IPS-15b (cell line): ENCODE measurements at regions not wholly inside any gene's neighbourhood (a gene's known extent, or its start where the extent isn't known, plus 50 kb on each side); places are given as distances from the start of the nearest gene placed in this dataset.

ENCODE experiments used
- H3K27me3 ChIP-seq: one replicate; pipeline ENCODE4 v1.6.1; 2013; ENCODE audit warnings: low read length; ENCODE audit not compliant: control insufficient read depth, insufficient read depth
- H3K36me3 ChIP-seq: one replicate; pipeline ENCODE4 v1.6.1; 2013; ENCODE audit warnings: low read length; ENCODE audit not compliant: control insufficient read depth, insufficient read depth
- H3K4me1 ChIP-seq: one replicate; pipeline ENCODE4 v1.6.1; 2013; ENCODE audit warnings: mild to moderate bottlenecking, low read length; ENCODE audit not compliant: control insufficient read depth, insufficient read depth
- H3K4me3 ChIP-seq: one replicate; pipeline ENCODE4 v1.5.1; 2013; ENCODE audit warnings: low read depth, low read length
- H3K9ac ChIP-seq: one replicate; pipeline ENCODE4 v1.6.1; 2013; ENCODE audit warnings: low read depth, mild to moderate bottlenecking, low read length
- H3K9me3 ChIP-seq: one replicate; pipeline ENCODE4 v1.6.1; 2013; ENCODE audit warnings: mild to moderate bottlenecking, low read length; ENCODE audit not compliant: control insufficient read depth, insufficient read depth

GRCh38 chr5:171702135-171702770 is 83.4 kb upstream of the SMIM23 start:
- H3K9ac ChIP-seq = no peak overlapping the region
- H3K9me3 ChIP-seq = no peaks in the 10 kb centered on the region
- H3K27me3 ChIP-seq = no peaks in the 10 kb centered on the region
- H3K4me1 ChIP-seq = no peaks in the 10 kb centered on the region
- no peaks in the 10 kb centered on the region for H3K36me3 ChIP-seq
- no peak overlapping the region for H3K4me3 ChIP-seq

- Histone ChIP-seq H3K4me3 (no peak overlapping the region), H3K36me3 (no peaks in the 10 kb centered on the region), H3K4me1 (no peaks in the 10 kb centered on the region), H3K27me3 (no peaks in the 10 kb centered on the region), H3K9ac (no peak overlapping the region), H3K9me3 (no peaks in the 10 kb centered on the region)
Measured at GRCh38 chr5:171703146-171703545, 82.5 kb upstream of the SMIM23 start.

DNA sequence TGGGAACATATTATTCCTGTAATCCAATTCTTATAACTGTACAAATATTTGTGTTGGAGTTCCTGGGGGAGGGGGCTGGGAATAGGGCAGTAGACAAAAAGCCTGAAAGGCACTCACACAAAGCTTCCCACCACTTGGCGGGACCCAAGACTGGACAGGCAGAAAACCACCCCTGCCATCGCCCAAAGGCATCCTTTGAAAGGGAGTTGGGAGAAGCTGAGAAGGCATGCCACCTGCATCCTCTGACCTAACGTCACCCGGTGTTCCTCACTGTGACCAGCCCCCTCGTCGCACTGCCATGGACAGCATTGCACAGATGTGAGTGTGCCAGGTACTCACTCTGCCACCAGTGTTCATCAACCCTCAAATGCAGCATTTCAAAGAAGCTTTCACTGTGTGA is 80.6 kb upstream of the SMIM23 start:
- H3K9ac ChIP-seq = no peak overlapping the region
- no peak overlapping the region for H3K4me3 ChIP-seq
- H3K4me1 ChIP-seq = no peaks in the 10 kb centered on the region
- no peaks in the 10 kb centered on the region for H3K9me3 ChIP-seq
- no peaks in the 10 kb centered on the region for H3K36me3 ChIP-seq
- H3K27me3 ChIP-seq = no peaks in the 10 kb centered on the region

- no peak overlapping the region for H3K9ac ChIP-seq
- H3K36me3 ChIP-seq = no peaks in the 10 kb centered on the region
- no peaks in the 10 kb centered on the region for H3K27me3 ChIP-seq
- no peaks in the 10 kb centered on the region for H3K4me1 ChIP-seq
- no peak overlapping the region for H3K4me3 ChIP-seq
- no peaks in the 10 kb centered on the region for H3K9me3 ChIP-seq
Measured at GRCh38 chr5:171705830-171706468, 79.7 kb upstream of the SMIM23 start.

DNA sequence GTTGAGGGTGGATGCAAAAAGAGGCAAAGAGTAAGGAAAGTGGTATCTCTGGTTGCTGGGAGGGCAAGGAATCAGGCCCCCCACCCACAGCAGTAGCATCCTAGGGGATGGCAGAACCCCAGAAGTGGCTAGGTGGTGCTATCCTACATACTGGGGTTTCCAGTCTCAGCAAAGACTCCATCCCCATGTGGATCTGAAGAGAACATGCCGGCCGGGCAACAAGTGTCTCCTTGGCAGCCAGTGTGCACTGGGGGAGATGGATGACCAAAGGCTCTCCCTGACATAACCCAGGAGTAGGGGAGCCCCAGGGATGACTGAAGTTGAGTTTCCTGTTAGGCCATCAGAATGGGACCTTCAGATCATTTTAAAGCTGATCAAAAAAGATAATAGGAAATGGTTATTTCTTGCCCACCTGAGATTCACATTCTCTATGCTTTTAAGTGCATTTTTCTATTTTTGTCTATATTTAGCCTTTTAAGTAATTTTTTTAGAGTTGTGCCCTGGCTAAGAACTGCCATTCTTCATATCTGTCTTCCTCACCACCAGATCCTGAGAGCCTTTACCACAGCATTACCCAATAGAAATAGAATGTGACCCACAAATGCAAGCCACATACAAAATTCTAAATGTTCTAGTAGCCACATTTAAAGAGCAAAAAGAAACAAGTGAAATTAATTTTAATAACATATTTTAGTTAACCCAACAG is 78.7 kb upstream of the SMIM23 start:
- Histone ChIP-seq H3K36me3 (no peaks in the 10 kb centered on the region), H3K4me1 (no peaks in the 10 kb centered on the region), H3K4me3 (no peak overlapping the region), H3K27me3 (no peaks in the 10 kb centered on the region), H3K9me3 (no peaks in the 10 kb centered on the region), H3K9ac (no peak overlapping the region)

- Histone ChIP-seq H3K9me3 (no peaks in the 10 kb centered on the region), H3K9ac (no peak overlapping the region), H3K36me3 (no peaks in the 10 kb centered on the region), H3K4me3 (no peak overlapping the region), H3K4me1 (no peaks in the 10 kb centered on the region), H3K27me3 (no peaks in the 10 kb centered on the region)
Measured at GRCh38 chr5:171707442-171707792, 78.2 kb upstream of the SMIM23 start.

DNA sequence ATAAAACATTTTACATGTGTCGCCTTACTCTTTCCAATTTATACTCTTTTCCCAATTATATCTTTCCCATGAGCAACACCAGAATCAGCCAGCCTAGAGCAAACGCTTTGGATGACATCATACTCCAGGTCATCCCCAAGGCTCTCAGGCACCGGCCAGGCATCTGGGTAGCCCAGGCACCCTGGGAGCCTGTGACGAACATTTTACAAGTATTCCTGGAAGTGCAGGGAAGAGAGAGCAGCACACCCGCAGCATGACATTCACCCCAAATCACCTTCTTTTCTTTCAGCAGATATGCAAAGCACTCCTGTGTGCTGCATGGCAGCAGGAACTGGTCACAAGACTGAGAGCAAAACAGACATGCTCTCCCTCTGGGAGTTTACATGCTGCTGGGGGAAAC is 75.7 kb upstream of the SMIM23 start:
- no peaks in the 10 kb centered on the region for H3K36me3 ChIP-seq
- H3K9ac ChIP-seq = no peak overlapping the region
- H3K4me1 ChIP-seq = no peaks in the 10 kb centered on the region
- H3K27me3 ChIP-seq = no peaks in the 10 kb centered on the region
- H3K9me3 ChIP-seq = no peaks in the 10 kb centered on the region
- H3K4me3 ChIP-seq = no peak overlapping the region

- H3K4me3 ChIP-seq = no peak overlapping the region
- no peak overlapping the region for H3K9ac ChIP-seq
- H3K36me3 ChIP-seq = no peaks in the 10 kb centered on the region
- no peaks in the 10 kb centered on the region for H3K27me3 ChIP-seq
- no peaks in the 10 kb centered on the region for H3K4me1 ChIP-seq
- H3K9me3 ChIP-seq = no peaks in the 10 kb centered on the region
Measured at GRCh38 chr5:171710451-171711024, 75.1 kb upstream of the SMIM23 start.

- H3K9me3 ChIP-seq = no peaks in the 10 kb centered on the region
- H3K36me3 ChIP-seq = no peaks in the 10 kb centered on the region
Measured at GRCh38 chr5:171711571-171711970, 74.0 kb upstream of the SMIM23 start.

DNA sequence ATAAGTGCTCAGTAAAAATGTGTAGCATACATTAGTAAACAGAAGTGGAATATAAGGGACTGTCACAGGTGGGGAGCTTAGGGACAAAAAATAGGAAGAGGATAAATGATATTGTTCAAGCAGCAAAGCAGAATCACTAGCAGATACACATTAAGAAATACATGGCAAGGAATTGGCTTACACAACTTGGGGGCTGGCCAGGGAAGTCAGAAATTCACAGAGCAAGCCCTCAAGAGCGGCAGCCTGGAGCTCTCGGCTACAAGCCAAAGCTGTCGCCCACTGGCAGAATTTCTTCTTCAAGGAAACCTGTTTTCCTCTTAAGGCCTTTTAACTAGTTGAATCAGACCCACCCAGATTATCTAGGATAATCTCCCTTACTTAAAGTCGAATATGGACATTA is 73.0 kb upstream of the SMIM23 start:
- Histone ChIP-seq H3K9me3 (no peaks in the 10 kb centered on the region), H3K4me1 (no peaks in the 10 kb centered on the region), H3K4me3 (no peak overlapping the region), H3K36me3 (no peaks in the 10 kb centered on the region), H3K27me3 (no peaks in the 10 kb centered on the region), H3K9ac (no peak overlapping the region)

More at GRCh38 chr5:171711571-171711970, 74.0 kb upstream of the SMIM23 start:
- Histone ChIP-seq H3K4me3 (no peak overlapping the region), H3K9ac (no peak overlapping the region), H3K4me1 (no peaks in the 10 kb centered on the region), H3K27me3 (no peaks in the 10 kb centered on the region)

GRCh38 chr5:171713152-171713551 is 72.5 kb upstream of the SMIM23 start:
- Histone ChIP-seq H3K9ac (no peak overlapping the region), H3K4me1 (no peaks in the 10 kb centered on the region), H3K27me3 (no peaks in the 10 kb centered on the region), H3K4me3 (no peak overlapping the region), H3K9me3 (no peaks in the 10 kb centered on the region), H3K36me3 (no peaks in the 10 kb centered on the region)

DNA sequence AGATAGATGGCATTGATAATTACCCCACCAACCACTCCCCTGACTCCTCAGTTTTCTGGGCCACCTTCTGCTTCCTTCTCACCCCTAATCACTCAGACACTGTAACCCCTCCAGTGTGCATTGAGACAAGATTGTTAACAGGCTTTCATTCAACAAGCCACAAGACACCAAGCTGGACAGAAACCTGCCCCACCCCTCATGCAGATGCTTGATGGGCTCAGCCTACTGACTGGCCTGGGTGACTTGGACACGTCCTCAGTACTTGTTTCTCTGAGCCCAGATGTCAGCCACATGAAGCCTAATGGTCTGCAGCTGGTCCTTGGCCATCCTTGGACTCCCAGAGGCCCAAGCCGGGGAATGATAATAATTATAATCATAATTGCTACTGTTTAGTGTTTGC is 71.4 kb upstream of the SMIM23 start:
- no peaks in the 10 kb centered on the region for H3K9me3 ChIP-seq
- H3K9ac ChIP-seq = no peak overlapping the region
- no peaks in the 10 kb centered on the region for H3K4me1 ChIP-seq
- H3K4me3 ChIP-seq = no peak overlapping the region
- H3K36me3 ChIP-seq = no peaks in the 10 kb centered on the region
- no peaks in the 10 kb centered on the region for H3K27me3 ChIP-seq
